ENCODE measurements at regions not wholly inside any gene's neighbourhood (a gene's known extent, or its start where the extent isn't known, plus 50 kb on each side); places are given as distances from the start of the nearest gene placed in this dataset.
A peak's percentile ranks its signal among the peaks of the same experiment; 100 is the strongest.
"Not testable (repeated sequence)": the region's sequence is repeated elsewhere in the genome, so short reads cannot be mapped to it uniquely, and the experiment has no call there.

- in situ Hi-C loops (cut with HindIII; ENCODE audit: low pct_unique_long_range_greater_than_20kb, low sequenced_read_pairs); DNase-seq (ENCODE audit: low read depth, low spot score): not testable (repeated sequence)
These were observed 112.2 kb upstream of the METTL14 start for GRCh38 chr4:118572991-118573390.

- DNase-seq (ENCODE audit: low read depth, low spot score); in situ Hi-C loops (cut with HindIII; ENCODE audit: low pct_unique_long_range_greater_than_20kb, low sequenced_read_pairs): not testable (repeated sequence)
These were observed 110.8 kb upstream of the METTL14 start for GRCh38 chr4:118574251-118574913.

- in situ Hi-C loops (cut with HindIII; ENCODE audit: low pct_unique_long_range_greater_than_20kb, low sequenced_read_pairs); DNase-seq (ENCODE audit: low read depth, low spot score): not testable (repeated sequence)
These were observed 110.1 kb upstream of the METTL14 start for GRCh38 chr4:118575057-118575456.

GRCh38 chr4:118575726-118576125 is 109.5 kb upstream of the METTL14 start:
- not testable (repeated sequence) for DNase-seq (ENCODE audit: low read depth, low spot score)

GRCh38 chr4:118576709-118577219 is 108.4 kb upstream of the METTL14 start:
- in situ Hi-C loops (cut with HindIII; ENCODE audit: low pct_unique_long_range_greater_than_20kb, low sequenced_read_pairs); DNase-seq (ENCODE audit: low read depth, low spot score): not testable (repeated sequence)

More at GRCh38 chr4:118575726-118576125, 109.5 kb upstream of the METTL14 start:
- in situ Hi-C loops (cut with HindIII; ENCODE audit: low pct_unique_long_range_greater_than_20kb, low sequenced_read_pairs): not testable (repeated sequence)

- in situ Hi-C loops (cut with HindIII; ENCODE audit: low pct_unique_long_range_greater_than_20kb, low sequenced_read_pairs): no loop called here
- DNase-seq (ENCODE audit: low read depth, low spot score): no peak
These were observed 100.2 kb upstream of the METTL14 start for GRCh38 chr4:118585015-118585414.

GRCh38 chr4:118586357-118586790 is 98.8 kb upstream of the METTL14 start:
- DNase-seq (ENCODE audit: low read depth, low spot score): no peak
- in situ Hi-C loops (cut with HindIII; ENCODE audit: low pct_unique_long_range_greater_than_20kb, low sequenced_read_pairs): no loop called here

- DNase-seq (ENCODE audit: low read depth, low spot score): no peak
These were observed 97.9 kb upstream of the METTL14 start for GRCh38 chr4:118587116-118587831.

GRCh38 chr4:118587946-118588345 is 97.2 kb upstream of the METTL14 start:
- in situ Hi-C loops (cut with HindIII; ENCODE audit: low pct_unique_long_range_greater_than_20kb, low sequenced_read_pairs): no loop called here

More at GRCh38 chr4:118587116-118587831, 97.9 kb upstream of the METTL14 start:
- in situ Hi-C loops (cut with HindIII; ENCODE audit: low pct_unique_long_range_greater_than_20kb, low sequenced_read_pairs): no loop called here

GRCh38 chr4:118589471-118590055 is 95.6 kb upstream of the METTL14 start:
- in situ Hi-C loops (cut with HindIII; ENCODE audit: low pct_unique_long_range_greater_than_20kb, low sequenced_read_pairs): no loop called here
- DNase-seq (ENCODE audit: low read depth, low spot score): no peak

More at GRCh38 chr4:118587946-118588345, 97.2 kb upstream of the METTL14 start:
- DNase-seq (ENCODE audit: low read depth, low spot score): no peak

GRCh38 chr4:118591339-118592046 is 93.7 kb upstream of the METTL14 start:
- in situ Hi-C loops (cut with HindIII; ENCODE audit: low pct_unique_long_range_greater_than_20kb, low sequenced_read_pairs): not testable (repeated sequence)

GRCh38 chr4:118592289-118592688 is 92.9 kb upstream of the METTL14 start:
- in situ Hi-C loops (cut with HindIII; ENCODE audit: low pct_unique_long_range_greater_than_20kb, low sequenced_read_pairs); DNase-seq (ENCODE audit: low read depth, low spot score): not testable (repeated sequence)

More at GRCh38 chr4:118591339-118592046, 93.7 kb upstream of the METTL14 start:
- DNase-seq (ENCODE audit: low read depth, low spot score): peak; percentile 93

- DNase-seq (ENCODE audit: low read depth, low spot score): peak; percentile 51
- in situ Hi-C loops (cut with HindIII; ENCODE audit: low pct_unique_long_range_greater_than_20kb, low sequenced_read_pairs): not testable (repeated sequence)
These were observed 89.3 kb upstream of the METTL14 start for GRCh38 chr4:118595883-118596282.

GRCh38 chr4:118625097-118625496 is 60.1 kb upstream of the METTL14 start:
- DNase-seq (ENCODE audit: low read depth, low spot score); in situ Hi-C loops (cut with HindIII; ENCODE audit: low pct_unique_long_range_greater_than_20kb, low sequenced_read_pairs): not testable (repeated sequence)

GRCh38 chr4:118629697-118630096 is 55.5 kb upstream of the METTL14 start:
- in situ Hi-C loops (cut with HindIII; ENCODE audit: low pct_unique_long_range_greater_than_20kb, low sequenced_read_pairs): not testable (repeated sequence)
- peak; percentile 59 for DNase-seq (ENCODE audit: low read depth, low spot score)

- DNase-seq (ENCODE audit: low read depth, low spot score); in situ Hi-C loops (cut with HindIII; ENCODE audit: low pct_unique_long_range_greater_than_20kb, low sequenced_read_pairs): not testable (repeated sequence)
These were observed 54.3 kb upstream of the METTL14 start for GRCh38 chr4:118630897-118631296.

GRCh38 chr4:118631321-118632050 is 53.7 kb upstream of the METTL14 start:
- DNase-seq (ENCODE audit: low read depth, low spot score); in situ Hi-C loops (cut with HindIII; ENCODE audit: low pct_unique_long_range_greater_than_20kb, low sequenced_read_pairs): not testable (repeated sequence)
